Muscle of leg (tissue), 3 donors: ENCODE measurements at regions not wholly inside any gene's neighbourhood (a gene's known extent, or its start where the extent isn't known, plus 50 kb on each side); places are given as distances from the start of the nearest gene placed in this dataset.
"Not testable (repeated sequence)": the region's sequence is repeated elsewhere in the genome, so short reads cannot be mapped to it uniquely, and the experiment has no call there.

Source experiments
- DNase-seq: peaks from one replicate; pipeline ENCODE4 v3.0.0; 2013
- H3K27ac ChIP-seq: one replicate; pipeline ENCODE4 v1.5.1; 2013; ENCODE audit warnings: mild to moderate bottlenecking, low read length, control low read depth
- H3K27me3 ChIP-seq: one replicate; pipeline ENCODE4 v1.6.1; 2013; ENCODE audit warnings: low read length; ENCODE audit not compliant: control insufficient read depth, insufficient read depth
- H3K36me3 ChIP-seq: one replicate; pipeline ENCODE4 v1.6.1; 2013; ENCODE audit warnings: low read length; ENCODE audit not compliant: control insufficient read depth, insufficient read depth
- H3K4me1 ChIP-seq: one replicate; pipeline ENCODE4 v1.6.1; 2013; ENCODE audit warnings: low read length; ENCODE audit not compliant: control insufficient read depth, insufficient read depth
- H3K4me3 ChIP-seq: one replicate; pipeline ENCODE4 v1.5.1; 2013; ENCODE audit warnings: low read length, control low read depth
- H3K9me3 ChIP-seq: replicated peaks from 2 replicates; pipeline ENCODE4 v1.6.1; 2013; ENCODE audit warnings: low read depth, low read length; ENCODE audit not compliant: control insufficient read depth
- WGBS: methylation state at CpG from one replicate; pipeline ENCODE4 v1.1.5; 2013; ENCODE audit warnings: missing lambda C conversion rate; ENCODE audit not compliant: insufficient coverage; 5-methylcytosine and 5-hydroxymethylcytosine counted together

- WGBS, result no CpG with 5 or more reads among the region's 5 CpGs
- H3K4me3 ChIP-seq, H3K27me3 ChIP-seq, H3K4me1 ChIP-seq, H3K27ac ChIP-seq, H3K9me3 ChIP-seq, H3K36me3 ChIP-seq, DNase-seq: not testable (repeated sequence)
Observed at GRCh38 chr6:40656772-40657171, 69.6 kb upstream of the LRFN2 start.

GRCh38 chr6:40654828-40655227 lies 67.7 kb upstream of the LRFN2 start:
- H3K4me3 ChIP-seq, result no peak overlapping the region
- WGBS, result 100% methylated on average over 1 of the region's 1 CpG
- H3K4me1 ChIP-seq, result no peaks in the 10 kb centered on the region
- no peaks in the 10 kb centered on the region for H3K9me3 ChIP-seq
- peaks cover 5% of the 10 kb centered on the region for H3K27me3 ChIP-seq
- H3K36me3 ChIP-seq, result no peaks in the 10 kb centered on the region
- no peak for DNase-seq
- H3K27ac ChIP-seq, result no peak overlapping the region

GRCh38 chr6:40645043-40645442 lies 57.9 kb upstream of the LRFN2 start:
- Histone ChIP-seq H3K36me3 (no peaks in the 10 kb centered on the region), H3K9me3 (no peaks in the 10 kb centered on the region), H3K4me1 (peaks cover 8% of the 10 kb centered on the region), H3K27ac (no peak overlapping the region), H3K4me3 (no peak overlapping the region), H3K27me3 (peaks cover 6% of the 10 kb centered on the region)
- DNase-seq, result no peak
- WGBS, result 83% methylated on average over 4 of the region's 6 CpGs

GRCh38 chr6:40642837-40643236 lies 55.7 kb upstream of the LRFN2 start:
- H3K27me3 ChIP-seq, result peaks cover 6% of the 10 kb centered on the region
- no peak overlapping the region for H3K4me3 ChIP-seq
- no peaks in the 10 kb centered on the region for H3K9me3 ChIP-seq

GRCh38 chr6:40642190-40642589 lies 55.0 kb upstream of the LRFN2 start:
- Histone ChIP-seq H3K27ac (no peak overlapping the region), H3K9me3 (no peaks in the 10 kb centered on the region), H3K4me1 (peaks cover 8% of the 10 kb centered on the region), H3K4me3 (no peak overlapping the region), H3K36me3 (no peaks in the 10 kb centered on the region), H3K27me3 (peaks cover 6% of the 10 kb centered on the region)
- 97% methylated on average over 4 of the region's 5 CpGs for WGBS
- DNase-seq, result no peak

More at GRCh38 chr6:40642837-40643236, 55.7 kb upstream of the LRFN2 start:
- Histone ChIP-seq H3K36me3 (no peaks in the 10 kb centered on the region), H3K27ac (no peak overlapping the region), H3K4me1 (peaks cover 8% of the 10 kb centered on the region)
- no CpG with 5 or more reads among the region's 1 CpG for WGBS
- DNase-seq, result no peak

- H3K36me3 ChIP-seq, result no peaks in the 10 kb centered on the region
- no peak overlapping the region for H3K4me3 ChIP-seq
- H3K27me3 ChIP-seq, result peaks cover 3% of the 10 kb centered on the region
- no peak overlapping the region for H3K27ac ChIP-seq
- H3K9me3 ChIP-seq, result no peaks in the 10 kb centered on the region
- peaks cover 8% of the 10 kb centered on the region for H3K4me1 ChIP-seq
- DNase-seq, result peak; percentile 79
- 10% methylated on average over 1 of the region's 16 CpGs for WGBS
Observed at GRCh38 chr6:40640599-40641227, 53.5 kb upstream of the LRFN2 start.
